GM20431 (cell line): ENCODE measurements at regions not wholly inside any gene's neighbourhood (a gene's known extent, or its start where the extent isn't known, plus 50 kb on each side); places are given as distances from the start of the nearest gene placed in this dataset.

Experiments
- in situ Hi-C: fragments of 300-500 bp; cut with MseI, MboI; formaldehyde crosslinking; loops from one replicate; pipeline ENCODE4 v1.15.0; 2020; ENCODE audit warnings: low sequenced_read_pairs; ENCODE audit not compliant: unreplicated experiment

DNA sequence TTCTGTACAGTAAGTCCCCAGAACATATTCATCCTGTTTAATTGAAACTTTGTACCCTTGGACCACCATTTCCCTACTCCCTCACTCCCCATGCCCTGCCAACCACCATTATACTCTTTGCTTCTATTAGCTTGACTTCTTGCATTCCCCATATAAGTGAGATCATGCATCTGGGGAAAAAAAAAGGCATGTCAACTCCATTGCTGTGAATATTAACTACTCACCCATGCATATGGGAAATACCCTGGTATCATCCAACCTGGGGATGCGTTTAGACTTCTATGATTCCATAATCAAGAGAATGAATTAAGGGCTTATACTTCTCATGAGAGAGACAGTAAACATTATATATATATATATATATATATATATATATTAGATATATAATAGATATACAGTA lies 659.4 kb upstream of the C9orf72 start:
- in situ Hi-C loops, result no loop called here

DNA sequence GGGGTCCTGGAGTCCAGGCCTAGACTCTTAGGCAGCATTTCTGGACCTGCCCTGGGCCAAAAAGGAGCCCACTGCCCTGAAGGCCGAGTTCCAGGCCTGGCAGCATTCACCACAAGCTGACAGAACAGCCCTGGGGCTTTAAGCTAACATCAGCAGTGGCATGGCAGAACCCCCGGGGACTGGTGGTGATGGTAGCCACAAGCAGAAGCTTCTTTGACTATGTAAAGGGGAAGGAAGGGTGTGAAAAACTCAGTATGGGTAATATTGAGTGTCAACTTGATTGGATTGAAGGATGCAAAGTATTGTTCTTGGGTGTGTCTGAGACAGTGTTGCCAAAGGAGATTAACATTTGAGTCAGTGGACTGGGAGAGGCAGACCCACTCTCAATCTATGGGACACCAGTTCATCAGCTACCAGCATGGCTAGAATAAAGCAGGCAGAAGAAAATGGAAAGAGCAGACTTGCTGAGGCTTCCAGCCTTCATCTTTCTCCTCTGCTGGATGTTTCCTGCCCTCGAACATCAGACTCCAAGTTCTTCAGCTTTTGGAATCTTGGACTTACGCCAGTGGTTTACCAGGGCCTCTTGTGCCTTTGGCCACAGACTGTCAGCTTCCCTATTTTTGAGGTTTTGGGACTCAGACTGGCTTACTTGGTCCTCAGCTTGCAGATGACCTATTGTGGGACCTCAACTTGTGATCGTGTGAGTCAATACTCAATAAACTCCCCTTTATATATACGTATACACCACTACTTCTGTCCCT lies 661.0 kb upstream of the C9orf72 start:
- in situ Hi-C loops, result no loop called here

GRCh38 chr9:28234894-28235277 lies 661.6 kb upstream of the C9orf72 start:
- in situ Hi-C loops, result no loop called here

DNA sequence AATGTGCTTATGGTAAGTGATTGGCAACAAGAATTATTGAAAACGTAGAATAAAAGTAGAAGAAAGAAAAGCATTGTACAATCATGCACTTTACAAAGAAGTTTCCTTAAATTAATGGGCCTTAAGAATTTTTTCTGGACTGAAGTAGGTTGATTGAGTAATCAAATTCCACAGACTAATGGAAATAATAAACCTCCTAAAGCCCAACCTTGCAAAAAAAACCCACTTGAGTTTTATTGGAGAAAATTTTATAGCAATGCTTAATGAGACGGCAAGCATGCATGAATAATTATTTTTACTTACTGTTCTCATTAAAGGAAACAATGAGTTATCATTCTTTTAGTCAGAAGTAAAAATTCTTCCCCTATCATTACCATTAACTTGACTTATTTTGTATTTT lies 676.1 kb upstream of the C9orf72 start:
- in situ Hi-C loops, result no loop called here

GRCh38 chr9:28255174-28255573 lies 681.9 kb upstream of the C9orf72 start:
- in situ Hi-C loops, result no loop called here

- in situ Hi-C loops, result no loop called here
These were observed 687.0 kb upstream of the C9orf72 start for GRCh38 chr9:28260330-28260729.

- in situ Hi-C loops, result no loop called here
These were observed 691.1 kb upstream of the C9orf72 start for GRCh38 chr9:28264368-28264767.

DNA sequence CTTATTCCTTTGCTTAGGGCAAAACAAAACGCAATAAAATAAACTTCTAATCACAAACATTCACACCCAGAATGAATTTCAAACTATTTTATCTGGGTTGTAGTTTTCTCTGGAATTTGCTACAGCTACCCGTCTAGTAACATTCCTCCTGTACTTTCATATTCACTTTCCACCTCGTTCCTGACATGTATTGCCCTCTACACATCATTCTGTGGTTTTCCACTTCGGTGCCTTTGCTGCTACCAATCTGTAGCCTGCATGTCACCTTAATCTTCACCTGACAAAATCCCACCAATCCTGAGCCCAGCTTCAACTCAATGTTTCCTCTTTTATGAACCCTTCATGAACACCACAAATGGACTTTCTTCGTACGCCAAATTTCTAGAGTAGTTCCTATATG lies 694.1 kb upstream of the C9orf72 start:
- in situ Hi-C loops, result no loop called here

- in situ Hi-C loops, result no loop called here
These were observed 696.9 kb upstream of the C9orf72 start for GRCh38 chr9:28270156-28270555.

DNA sequence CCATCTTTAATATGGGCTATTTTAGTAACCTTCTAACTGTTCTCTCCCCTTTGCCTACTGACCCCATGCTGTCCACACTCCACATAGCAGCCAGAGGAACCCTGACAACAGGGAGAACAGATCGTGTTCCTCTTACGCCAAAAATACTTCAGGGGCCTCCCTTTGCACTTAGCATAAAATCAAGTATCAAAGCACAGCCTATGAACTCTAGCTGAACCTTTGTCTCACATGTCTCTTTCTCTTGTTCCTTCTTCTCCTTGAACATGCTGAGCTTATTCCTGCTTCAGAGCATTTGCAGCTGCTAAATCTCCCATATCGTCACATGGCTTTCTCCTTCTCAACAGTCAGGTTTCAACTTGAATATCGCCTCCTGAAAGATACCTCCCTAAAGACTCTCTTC lies 698.8 kb upstream of the C9orf72 start:
- in situ Hi-C loops, result no loop called here

- in situ Hi-C loops, result no loop called here
These were observed 714.2 kb upstream of the C9orf72 start for GRCh38 chr9:28287455-28287854.

DNA sequence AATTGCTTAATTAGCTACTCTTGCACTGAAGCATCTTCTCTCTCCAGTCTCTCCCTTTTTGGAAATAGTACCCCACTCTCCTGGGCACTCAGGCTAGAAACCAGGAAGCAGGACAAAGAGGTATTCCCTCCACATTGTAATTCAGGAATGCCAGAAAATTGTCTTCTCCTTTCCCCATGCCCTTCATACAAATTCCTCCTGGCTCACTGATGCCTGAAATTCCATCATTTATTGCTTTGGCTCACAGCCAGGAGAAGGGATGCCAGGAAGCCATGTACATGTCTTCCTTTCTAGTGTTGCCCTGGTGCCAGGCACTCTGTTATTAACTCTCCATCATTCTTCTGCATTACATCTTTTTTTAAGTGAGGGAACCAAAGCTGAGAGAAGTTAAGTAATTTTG lies 716.5 kb upstream of the C9orf72 start:
- in situ Hi-C loops, result no loop called here

GRCh38 chr9:28293369-28294090 lies 720.2 kb upstream of the C9orf72 start:
- in situ Hi-C loops, result no loop called here

DNA sequence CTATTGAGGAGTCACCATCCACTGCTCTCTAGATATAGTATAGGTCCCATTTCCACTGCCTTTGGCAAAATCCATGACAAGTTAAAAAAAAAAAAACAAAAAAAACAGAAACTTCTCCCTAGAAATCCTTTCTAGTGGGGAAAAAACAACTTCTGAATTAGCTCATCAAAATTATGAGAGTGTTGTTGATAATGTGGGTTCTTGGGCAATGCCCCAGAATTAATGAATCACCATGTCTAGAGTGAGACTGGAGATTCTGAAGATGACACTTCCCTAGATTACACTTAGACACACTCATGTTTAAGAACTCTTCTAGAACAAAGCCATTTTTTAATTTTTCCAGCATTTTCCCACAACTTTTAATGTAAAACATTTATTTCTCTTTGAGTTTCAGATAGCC lies 728.0 kb upstream of the C9orf72 start:
- in situ Hi-C loops, result no loop called here

- in situ Hi-C loops, result no loop called here
These were observed 744.5 kb upstream of the C9orf72 start for GRCh38 chr9:28317745-28318144.

DNA sequence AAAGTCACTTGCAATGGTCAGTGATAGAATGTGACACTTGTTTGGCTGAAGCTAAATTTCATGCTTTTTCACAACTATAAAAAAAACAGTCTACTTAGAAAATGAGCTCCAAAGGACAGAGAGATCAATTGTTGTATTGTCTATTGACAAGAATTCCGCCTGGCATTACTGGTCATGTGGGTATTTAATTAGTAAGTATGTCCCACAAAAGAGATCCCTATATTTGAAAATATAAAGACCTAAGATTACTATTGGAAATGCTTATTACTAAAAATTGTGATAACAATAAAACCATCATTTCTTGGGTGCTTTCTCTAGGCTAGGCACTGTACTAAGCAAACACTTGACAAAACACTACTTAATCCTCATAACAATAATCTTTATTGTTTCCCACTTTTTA lies 745.2 kb upstream of the C9orf72 start:
- in situ Hi-C loops, result no loop called here

GRCh38 chr9:28319981-28320380 lies 746.7 kb upstream of the C9orf72 start:
- in situ Hi-C loops, result no loop called here

DNA sequence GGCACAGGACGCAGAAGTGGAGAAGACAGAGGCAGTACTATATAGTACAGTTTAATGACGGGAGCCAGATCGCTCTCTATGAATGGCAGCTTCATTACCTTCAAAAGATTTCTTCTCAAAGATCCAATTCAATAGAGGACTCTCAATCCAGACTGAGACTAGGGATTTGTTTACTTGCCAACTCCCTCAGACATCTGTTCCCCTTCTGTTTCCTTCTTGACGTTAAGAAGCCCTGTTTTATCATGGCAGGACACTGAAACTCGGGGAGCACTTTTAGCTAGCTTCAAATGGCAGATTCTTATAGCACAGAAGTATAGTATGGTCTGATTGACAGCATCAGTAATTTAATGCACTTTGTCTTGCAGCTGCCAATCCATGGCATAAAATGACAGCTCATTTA lies 747.3 kb upstream of the C9orf72 start:
- in situ Hi-C loops, result no loop called here

GRCh38 chr9:28329323-28329722 lies 756.0 kb upstream of the C9orf72 start:
- in situ Hi-C loops, result no loop called here

GRCh38 chr9:28332648-28333047 lies 759.4 kb upstream of the C9orf72 start:
- in situ Hi-C loops, result no loop called here

DNA sequence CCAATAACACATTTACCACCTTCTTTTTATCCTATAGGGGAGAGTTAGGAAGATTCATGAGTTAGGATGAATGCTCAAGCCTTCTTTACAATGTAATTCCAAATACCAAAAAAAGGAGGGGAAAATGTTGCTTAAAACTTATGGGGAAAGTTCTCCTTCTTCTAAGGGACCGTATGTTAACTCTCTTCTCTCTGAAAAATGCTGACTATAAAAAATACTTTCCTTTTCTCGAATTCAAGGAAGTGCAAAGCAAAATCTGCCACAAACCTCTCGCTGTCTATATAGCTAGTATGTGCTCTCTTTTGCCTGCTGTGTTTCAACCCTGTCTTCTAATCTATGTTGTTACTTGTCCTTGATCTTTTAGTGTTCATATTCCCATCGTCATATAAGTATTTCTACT lies 768.6 kb upstream of the C9orf72 start:
- in situ Hi-C loops, result no loop called here

DNA sequence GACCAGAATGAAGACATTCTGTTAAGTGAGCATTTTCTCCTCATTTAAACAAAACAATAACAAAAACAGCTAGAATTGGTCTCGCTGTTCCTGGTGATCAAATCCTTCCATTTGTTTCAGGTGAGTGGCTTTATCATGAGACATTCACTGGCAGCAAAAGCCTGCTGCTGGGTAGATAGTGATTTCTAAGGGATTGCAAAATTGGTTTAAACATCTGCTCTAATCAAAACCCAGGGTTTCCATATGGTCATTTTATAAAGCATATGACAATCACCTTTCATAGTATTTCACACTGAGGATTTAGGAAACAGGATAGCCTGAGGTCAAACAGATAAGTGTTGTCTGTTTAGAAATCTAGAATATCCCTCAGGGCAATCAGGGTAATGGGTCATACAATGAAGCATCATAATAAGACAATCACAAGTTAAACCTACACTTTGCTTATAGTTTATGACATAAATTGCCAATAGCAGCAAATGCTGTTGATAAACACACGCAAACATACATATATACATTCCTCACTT lies 769.6 kb upstream of the C9orf72 start:
- in situ Hi-C loops, result no loop called here
